K562 (cell line): ENCODE measurements at regions not wholly inside any gene's neighbourhood (a gene's known extent, or its start where the extent isn't known, plus 50 kb on each side); places are given as distances from the start of the nearest gene placed in this dataset.

Experiments used
- ATAC-seq: fragments of 200-7000 bp; cut with Tn5 transposase; 3 replicates; pipeline ENCODE4 v1.9.1; 2020; ENCODE audit warnings: moderate library complexity
- BruUV-seq: library from RNA; stranded (reverse); fragments of 400-500 nt; replicated peaks from 2 replicates; lab custom pipeline; 2021; lab: Mats Ljungman, UMichigan
- CTCF ChIA-PET: fragments of 300-600 bp; formaldehyde crosslinking; extraction: SDS; loops from one replicate; lab custom pipeline; 2021; ENCODE audit warnings: low intra/inter-chr PET ratio; lab: Yijun Ruan, JAX
- POLR2A ChIA-PET: fragments of 300-600, 350-650 bp; sonication (Branson Sonifier 250); formaldehyde crosslinking; extraction: SDS; loops from one replicate; lab custom pipeline; 2021; ENCODE audit warnings: antibody characterized with exemption, inconsistent platforms; lab: Yijun Ruan, JAX
- DNase-seq, 4 experiments: peaks; one replicate each; pipeline versions ENCODE4 v3.0.0 to v3.0.0-alpha.2; 2011 to 2018; ENCODE audit warnings: low spot score in 3 of 4, mixed read lengths in 3 of 4; ENCODE audit errors: extremely low read depth in 1 of 4
- FAIRE-seq: peaks from 2 replicates; lab custom pipeline; 2011; peaks lifted over from hg19 to GRCh38; lab: Jason Lieb, UNC
- H2AFZ ChIP-seq: 2 replicates; pipeline ENCODE4 v1.6.0; 2011; ENCODE audit warnings: low read depth, low read length, control low read depth, inconsistent platforms
- H3K27ac ChIP-seq: fragments of 200-600 bp; 3 replicates; pipeline ENCODE4 v1.8.0; 2011; ENCODE audit warnings: low read depth, mild to moderate bottlenecking, control low read depth, inconsistent platforms, low read length, moderate library complexity, mixed read lengths; ENCODE audit errors: extremely low read depth
- H3K27me3 ChIP-seq, 2 experiments: fragments of 300-600 bp in 1 of 2; 2 replicates in 1 of 2; 3 replicates in 1 of 2; pipeline versions ENCODE4 v1.6.0 to v1.8.0; 2011; ENCODE audit warnings: inconsistent platforms in 2 of 2, low read length in 2 of 2, mild to moderate bottlenecking in 1 of 2, mixed read lengths in 1 of 2, moderate library complexity in 1 of 2; ENCODE audit not compliant: control insufficient read depth in 2 of 2, insufficient read depth in 2 of 2
- H3K36me3 ChIP-seq: fragments of 300-600 bp; 3 replicates; pipeline ENCODE4 v1.8.0; 2011; ENCODE audit warnings: mild to moderate bottlenecking, low read length, inconsistent platforms; ENCODE audit not compliant: control insufficient read depth, insufficient read depth
- H3K4me1 ChIP-seq, 2 experiments: fragments of 200-600 bp in 1 of 2; replicated peaks in 1 of 2; 2 replicates in 1 of 2; 3 replicates in 1 of 2; pipeline versions ENCODE4 v1.5.1 to v1.8.0; 2011; ENCODE audit warnings: inconsistent platforms in 2 of 2, low read length in 2 of 2, mild to moderate bottlenecking in 1 of 2, mixed read lengths in 1 of 2, moderate library complexity in 1 of 2; ENCODE audit not compliant: control insufficient read depth in 2 of 2, insufficient read depth in 2 of 2
- H3K4me2 ChIP-seq: 2 replicates; pipeline ENCODE4 v1.6.1; 2011; ENCODE audit warnings: low read length, control low read depth, inconsistent platforms, mixed read lengths; ENCODE audit not compliant: insufficient read depth
- H3K4me3 ChIP-seq: fragments of 200-600 bp; sonication (generic), shearing (Covaris generic); 2 replicates; pipeline ENCODE4 v1.5.1; 2016; ENCODE audit warnings: control low read depth, inconsistent platforms
- H3K79me2 ChIP-seq: fragments of 200-600 bp; 3 replicates; pipeline ENCODE4 v1.8.0; 2011; ENCODE audit warnings: low read length, inconsistent platforms; ENCODE audit not compliant: control insufficient read depth, insufficient read depth
- H3K9ac ChIP-seq, 2 experiments: 2 replicates each; pipeline versions ENCODE4 v1.6.0 to v1.6.1; 2011; ENCODE audit warnings: low read depth in 2 of 2, low read length in 2 of 2, control low read depth in 1 of 2, inconsistent platforms in 1 of 2, mild to moderate bottlenecking in 1 of 2, mixed read lengths in 1 of 2; ENCODE audit not compliant: insufficient read depth in 1 of 2
- H3K9me1 ChIP-seq: one replicate; pipeline ENCODE4 v1.6.0; 2011; ENCODE audit warnings: inconsistent platforms, mild to moderate bottlenecking, low read length, moderate library complexity; ENCODE audit not compliant: control insufficient read depth, insufficient read depth
- H3K9me3 ChIP-seq: replicated peaks from 2 replicates; pipeline ENCODE4 v1.5.1; 2011; ENCODE audit warnings: low read depth, low read length, inconsistent platforms; ENCODE audit not compliant: control insufficient read depth, insufficient read depth
- H4K20me1 ChIP-seq: replicated peaks from 2 replicates; pipeline ENCODE4 v1.6.1; 2011; ENCODE audit warnings: low read length, inconsistent platforms, mixed read lengths; ENCODE audit not compliant: control insufficient read depth, insufficient read depth
- MNT ChIP-seq, 2 experiments: fragments of 450-650 bp; conservative IDR thresholded peaks; 2 replicates each; pipeline ENCODE4 v1.6.1; 2017; ENCODE audit warnings: mild to moderate bottlenecking in 2 of 2, moderate library complexity in 2 of 2
- NKRF ChIP-seq: fragments of 450-650 bp; IDR thresholded peaks from 2 replicates; pipeline ENCODE4 v1.6.1; 2016; ENCODE audit warnings: borderline replicate concordance
- POLR2A ChIP-seq: fragments of 450-650 bp; conservative IDR thresholded peaks from 2 replicates; pipeline ENCODE4 v1.6.1; 2016
- RBBP5 ChIP-seq: fragments of 200-600 bp; sonication (generic); IDR thresholded peaks from 2 replicates; pipeline ENCODE4 v1.6.1; 2012; ENCODE audit warnings: borderline replicate concordance, mild to moderate bottlenecking, low read length, control low read depth, inconsistent platforms; ENCODE audit not compliant: insufficient read depth, poor library complexity, severe bottlenecking
- RBM25 ChIP-seq: fragments of 200-400 bp; formaldehyde crosslinking; IDR thresholded peaks from 2 replicates; pipeline ENCODE4 v1.6.1; 2018; ENCODE audit warnings: low read length, low read depth, moderate library complexity; ENCODE audit not compliant: severe bottlenecking
- SIX5 ChIP-seq, 2 experiments: IDR thresholded peaks; 2 replicates each; pipeline ENCODE4 v1.6.1; 2011; ENCODE audit warnings: low read length in 2 of 2, borderline replicate concordance in 1 of 2, low read depth in 1 of 2, mild to moderate bottlenecking in 1 of 2, moderate library complexity in 1 of 2; ENCODE audit not compliant: insufficient read depth in 1 of 2
- ZMIZ1 ChIP-seq, 2 experiments: fragments of 150-350 bp in 1 of 2; IDR thresholded peaks; 2 replicates each; pipeline ENCODE4 v1.6.1; 2012 to 2016; ENCODE audit warnings: low read depth in 2 of 2, low read length in 2 of 2, mild to moderate bottlenecking in 1 of 2, moderate library complexity in 1 of 2
- ZNF609 ChIP-seq: sonication (generic); formaldehyde crosslinking; IDR thresholded peaks from 2 replicates; pipeline ENCODE4 v1.8.1; 2023; ENCODE audit warnings: missing genetic modification reagents, mild to moderate bottlenecking, borderline replicate concordance
- ZNF778 ChIP-seq: fragments of 450-650 bp; formaldehyde crosslinking; IDR thresholded peaks from 2 replicates; pipeline ENCODE4 v1.4.0; 2020; ENCODE audit warnings: mild to moderate bottlenecking, moderate library complexity
- WGBS: fragments of 100-300 bp; shearing (Covaris generic); methylation state at CpG from one replicate; pipeline ENCODE4 v1.1.6; 2016; ENCODE audit warnings: low coverage, mixed read lengths; ENCODE audit not compliant: insufficient coverage; ENCODE audit errors: missing lambda C conversion rate; 5-methylcytosine and 5-hydroxymethylcytosine counted together
- in situ Hi-C: fragments of 300-500 bp; cut with MboI; formaldehyde crosslinking; loops from 4 replicates; pipeline ENCODE4 v1.15.0; 2018; ENCODE audit warnings: inconsistent platforms, mixed read lengths
- intact Hi-C: fragments of 100-400 bp; cut with micrococcal nuclease; formaldehyde crosslinking; loops from 2 replicates; pipeline ENCODE4 v1.14.2; 2022

- intact Hi-C loops = no loop called here
- POLR2A ChIA-PET = interaction anchor here (0.8 to 1.5 kb wide), 3 partner anchors 11 to 15 kb away, joined by 3 to 6 read pairs (median 4); no protein-coding TSS in a partner anchor
- no peaks in the 10 kb centered on the region for H3K27me3 ChIP-seq
- H2AFZ ChIP-seq = peak overlapping the region; percentile 60
- no peak overlapping the region for H3K9ac ChIP-seq
- H3K4me2 ChIP-seq = no peak overlapping the region
- H3K4me3 ChIP-seq = no peak overlapping the region
- H3K9me3 ChIP-seq = peaks cover 8% of the 10 kb centered on the region; the same call in 1 of the 2 replicates
- H3K36me3 ChIP-seq = no peaks in the 10 kb centered on the region
- no peaks in the 10 kb centered on the region for H3K9me1 ChIP-seq
- FAIRE-seq = peak; percentile 44
- peak overlapping the region; percentile 3; the same call in 1 of the 3 replicates for H3K27ac ChIP-seq
- no peaks in the 10 kb centered on the region for H3K79me2 ChIP-seq
- in situ Hi-C loops = no loop called here
- CTCF ChIA-PET = no interaction called here
- peaks cover 0 to 14% of the 10 kb centered on the region in 2 experiments; a peak in 2 of 5 replicates for H3K4me1 ChIP-seq
- peak in 1 of 4 experiments; percentile 58 for DNase-seq
- ATAC-seq = peak; percentile 72
- no peaks in the 10 kb centered on the region for H4K20me1 ChIP-seq
- no TSS peak for BruUV-seq
- WGBS = 28% methylated on average over 4 of the region's 4 CpGs
- TF ChIP-seq ZNF609 = no peak
- no peak for TF ChIP-seq RBBP5
- TF ChIP-seq POLR2A = no peak
- no peak for TF ChIP-seq NKRF
- no peak for TF ChIP-seq SIX5 (IDR thresholded peaks at IDR 0.05; ENCODE audit: borderline replicate concordance in 1 of 2, insufficient read depth in 1 of 2, low read depth in 1 of 2, low read length in 2 of 2)
- TF ChIP-seq RBM25 = no peak
- TF ChIP-seq ZMIZ1 (IDR thresholded peaks at IDR 0.05; ENCODE audit: low read depth in 2 of 2, low read length in 2 of 2) = no peak
- no peak for TF ChIP-seq MNT (conservative IDR thresholded peaks at IDR 0.05)
- no peak for TF ChIP-seq ZNF778 (CRISPR knock-in tag)
These were observed 71.8 kb upstream of the CSF1 start for GRCh38 chr1:109838838-109839240.
